Suprapubic skin (tissue), 2 donors: ENCODE measurements at regions not wholly inside any gene's neighbourhood (a gene's known extent, or its start where the extent isn't known, plus 50 kb on each side); places are given as distances from the start of the nearest gene placed in this dataset.

Source experiments
- EP300 ChIP-seq: sonication (generic); formaldehyde crosslinking; IDR thresholded peaks from one replicate; pipeline ENCODE4 v1.6.1; 2017; ENCODE audit warnings: antibody characterized with exemption
- POLR2A ChIP-seq, 2 donors: fragments of 450-650 bp; IDR thresholded peaks; one replicate each; pipeline ENCODE4 v1.6.1; 2017; ENCODE audit warnings: antibody characterized with exemption in 2 of 2, mild to moderate bottlenecking in 2 of 2, moderate library complexity in 2 of 2

DNA sequence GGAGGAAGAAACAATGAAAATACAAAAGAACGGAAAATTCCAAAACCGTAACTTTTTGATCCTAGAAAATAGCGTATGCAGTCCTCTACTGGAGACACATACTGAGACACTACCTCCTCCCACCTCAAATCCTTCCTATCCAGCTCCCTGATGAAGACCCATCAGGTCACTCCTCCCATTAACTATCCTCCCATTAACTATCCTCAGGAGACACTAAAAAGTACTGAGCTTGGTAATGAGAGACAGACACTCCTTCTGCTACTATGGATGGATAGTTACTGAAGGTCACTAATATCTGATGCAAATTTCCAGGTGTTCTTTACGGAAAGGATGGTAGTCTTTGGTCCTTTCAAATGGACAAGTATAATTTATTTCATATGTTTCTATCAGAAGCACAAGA, 237.5 kb upstream of the BLID start:
- TF ChIP-seq EP300 (no peak), POLR2A (IDR thresholded peaks at IDR 0.05) (no peak)
